Endothelial cell of umbilical vein (primary cell): ENCODE measurements at regions not wholly inside any gene's neighbourhood (a gene's known extent, or its start where the extent isn't known, plus 50 kb on each side); places are given as distances from the start of the nearest gene placed in this dataset.

Source experiments
- EZH2 ChIP-seq: IDR thresholded peaks from 2 replicates; pipeline ENCODE4 v1.6.1; 2012; ENCODE audit warnings: borderline replicate concordance, low read depth, mild to moderate bottlenecking, moderate library complexity, low read length, inconsistent platforms; ENCODE audit not compliant: severe bottlenecking
- MYC ChIP-seq: IDR thresholded peaks from one replicate; pipeline ENCODE4 v1.6.1; 2011; ENCODE audit warnings: mild to moderate bottlenecking, low read depth, low read length
- POLR2A ChIP-seq: IDR thresholded peaks from 2 replicates; pipeline ENCODE4 v1.6.1; 2012; ENCODE audit warnings: low read depth, mild to moderate bottlenecking, control low read depth, low read length
- POLR2AphosphoS5 ChIP-seq: IDR thresholded peaks from 2 replicates; pipeline ENCODE4 v1.6.1; 2012; ENCODE audit warnings: low read depth, mild to moderate bottlenecking, control low read depth, low read length, moderate library complexity; ENCODE audit not compliant: insufficient read depth
- TF ChIP-seq, protein P1 (sequence below), 2 donors: IDR thresholded peaks; 1 replicate in 1 of 2; 2 replicates in 1 of 2; pipeline ENCODE4 v1.5.1; 2011; ENCODE audit warnings: low read length in 2 of 2, mild to moderate bottlenecking in 2 of 2, moderate library complexity in 2 of 2, control low read depth in 1 of 2, inconsistent platforms in 1 of 2, low read depth in 1 of 2; ENCODE audit not compliant: insufficient read depth in 1 of 2; ENCODE audit errors: extremely low read depth in 1 of 2
- TF ChIP-seq, protein P2 (sequence below): IDR thresholded peaks from 2 replicates; pipeline ENCODE4 v1.6.1; 2011; ENCODE audit not compliant: insufficient read depth, insufficient read length

DNA sequence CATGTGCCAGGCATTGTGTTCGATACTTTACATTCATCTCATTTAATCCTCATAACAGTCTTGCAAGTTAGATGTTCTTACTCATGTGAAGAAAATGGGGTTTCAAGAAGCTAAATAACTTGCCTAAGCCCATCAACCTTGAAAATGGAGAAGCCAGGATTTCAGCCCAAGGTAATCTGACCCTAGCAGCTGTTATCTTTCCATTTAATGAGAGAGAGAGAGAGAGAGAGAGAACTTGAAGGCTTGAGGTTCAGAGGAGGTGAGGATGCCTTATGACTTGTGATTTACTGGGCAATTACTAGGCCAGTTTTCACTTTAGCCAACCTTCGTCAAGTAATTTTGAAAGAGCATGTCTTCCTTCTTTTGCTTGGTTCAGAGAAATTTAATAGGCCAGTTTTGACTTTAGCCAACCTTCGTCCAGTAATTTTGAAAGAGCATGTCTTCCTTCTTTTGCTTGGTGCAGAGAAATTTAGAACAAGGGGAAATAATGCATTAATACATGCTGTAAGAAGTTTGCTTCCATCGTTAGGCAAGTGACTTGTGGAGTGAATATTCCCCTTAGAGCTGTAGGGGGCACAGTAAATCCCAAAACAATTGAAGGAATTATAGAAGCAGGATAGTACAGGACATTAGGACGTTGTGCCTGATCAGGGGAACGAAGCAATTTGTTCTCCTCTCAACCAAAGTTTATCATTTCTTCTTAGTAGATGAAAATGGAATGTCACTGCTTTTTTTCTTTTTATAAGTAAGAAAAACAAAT is 143.0 kb upstream of the BMPER start:
- no peak for TF ChIP-seq POLR2AphosphoS5
- TF ChIP-seq, protein P1, sequence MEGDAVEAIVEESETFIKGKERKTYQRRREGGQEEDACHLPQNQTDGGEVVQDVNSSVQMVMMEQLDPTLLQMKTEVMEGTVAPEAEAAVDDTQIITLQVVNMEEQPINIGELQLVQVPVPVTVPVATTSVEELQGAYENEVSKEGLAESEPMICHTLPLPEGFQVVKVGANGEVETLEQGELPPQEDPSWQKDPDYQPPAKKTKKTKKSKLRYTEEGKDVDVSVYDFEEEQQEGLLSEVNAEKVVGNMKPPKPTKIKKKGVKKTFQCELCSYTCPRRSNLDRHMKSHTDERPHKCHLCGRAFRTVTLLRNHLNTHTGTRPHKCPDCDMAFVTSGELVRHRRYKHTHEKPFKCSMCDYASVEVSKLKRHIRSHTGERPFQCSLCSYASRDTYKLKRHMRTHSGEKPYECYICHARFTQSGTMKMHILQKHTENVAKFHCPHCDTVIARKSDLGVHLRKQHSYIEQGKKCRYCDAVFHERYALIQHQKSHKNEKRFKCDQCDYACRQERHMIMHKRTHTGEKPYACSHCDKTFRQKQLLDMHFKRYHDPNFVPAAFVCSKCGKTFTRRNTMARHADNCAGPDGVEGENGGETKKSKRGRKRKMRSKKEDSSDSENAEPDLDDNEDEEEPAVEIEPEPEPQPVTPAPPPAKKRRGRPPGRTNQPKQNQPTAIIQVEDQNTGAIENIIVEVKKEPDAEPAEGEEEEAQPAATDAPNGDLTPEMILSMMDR (IDR thresholded peaks at IDR 0.05; ENCODE audit: extremely low read depth in 1 of 2, insufficient read depth in 1 of 2, low read depth in 1 of 2, low read length in 2 of 2), result no peak
- no peak for TF ChIP-seq EZH2
- no peak for TF ChIP-seq POLR2A
- TF ChIP-seq MYC, result no peak
- TF ChIP-seq, protein P2, sequence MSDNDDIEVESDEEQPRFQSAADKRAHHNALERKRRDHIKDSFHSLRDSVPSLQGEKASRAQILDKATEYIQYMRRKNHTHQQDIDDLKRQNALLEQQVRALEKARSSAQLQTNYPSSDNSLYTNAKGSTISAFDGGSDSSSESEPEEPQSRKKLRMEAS, result no peak
